HG03520 (cell line): ENCODE measurements at regions not wholly inside any gene's neighbourhood (a gene's known extent, or its start where the extent isn't known, plus 50 kb on each side); places are given as distances from the start of the nearest gene placed in this dataset.
A peak's percentile ranks its signal among the peaks of the same experiment; 100 is the strongest.

Experiments used
- ATAC-seq: cut with Tn5 transposase; IDR thresholded peaks from one replicate; pipeline ENCODE4 v1.9.1; 2021; ENCODE audit warnings: mild to moderate bottlenecking, moderate library complexity; ENCODE audit not compliant: unreplicated experiment

- ATAC-seq, result no peak
These were observed 69.7 kb downstream of the PSMB1 start for GRCh38 chr6:170483413-170483812.

DNA sequence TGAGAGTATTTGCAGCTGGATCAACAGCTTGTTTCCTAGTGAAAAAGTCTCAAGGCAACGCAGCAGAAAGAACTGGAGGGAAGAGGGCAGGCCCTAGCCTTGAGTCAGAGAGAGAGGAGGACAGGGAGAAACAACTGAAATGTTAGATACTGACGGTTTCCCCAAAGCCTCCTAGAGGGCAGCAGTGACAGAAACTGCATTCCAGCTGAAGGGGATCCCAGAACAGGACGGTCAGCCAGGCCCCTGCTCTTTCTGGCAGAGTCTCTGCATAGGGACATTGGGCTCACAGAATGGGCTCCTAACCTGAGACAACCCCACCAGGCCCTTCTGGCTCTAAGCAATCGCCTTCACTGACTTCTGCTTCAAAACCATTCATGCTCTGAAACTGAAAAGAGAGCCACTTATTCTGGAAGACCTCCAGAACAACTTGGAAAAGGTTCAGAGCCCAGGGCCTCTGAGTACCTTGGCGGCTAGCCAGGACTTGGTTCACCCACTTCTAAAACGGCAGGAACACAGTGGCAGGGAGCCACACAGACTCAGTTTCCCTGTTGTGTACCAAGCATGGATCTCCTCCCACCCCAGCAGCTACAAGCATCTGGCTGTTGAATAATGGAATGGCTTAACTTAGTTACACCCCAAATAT is 72.9 kb downstream of the PSMB1 start:
- no peak for ATAC-seq

DNA sequence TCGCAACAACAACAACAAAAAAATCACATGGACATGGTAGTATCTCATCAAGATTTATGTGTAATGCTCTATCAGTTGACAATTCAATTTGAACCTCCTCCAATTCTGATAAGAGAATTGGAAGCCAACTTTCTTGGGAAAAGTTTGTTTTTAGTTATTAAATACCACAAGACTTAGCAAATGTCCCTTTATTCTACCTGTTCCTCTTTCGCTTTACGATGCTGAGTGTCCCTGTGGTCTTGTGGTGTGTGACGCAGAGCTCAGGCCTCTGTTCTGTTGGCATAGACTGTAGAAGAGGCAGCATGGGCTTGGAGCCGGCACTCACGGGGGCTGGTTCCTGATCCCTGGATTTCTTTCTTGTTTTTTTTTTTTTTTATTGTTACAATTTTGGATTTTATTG is 76.7 kb downstream of the PSMB1 start:
- ATAC-seq, result peak; percentile 90

GRCh38 chr6:170475118-170475517 is 78.0 kb downstream of the PSMB1 start:
- ATAC-seq, result no peak

DNA sequence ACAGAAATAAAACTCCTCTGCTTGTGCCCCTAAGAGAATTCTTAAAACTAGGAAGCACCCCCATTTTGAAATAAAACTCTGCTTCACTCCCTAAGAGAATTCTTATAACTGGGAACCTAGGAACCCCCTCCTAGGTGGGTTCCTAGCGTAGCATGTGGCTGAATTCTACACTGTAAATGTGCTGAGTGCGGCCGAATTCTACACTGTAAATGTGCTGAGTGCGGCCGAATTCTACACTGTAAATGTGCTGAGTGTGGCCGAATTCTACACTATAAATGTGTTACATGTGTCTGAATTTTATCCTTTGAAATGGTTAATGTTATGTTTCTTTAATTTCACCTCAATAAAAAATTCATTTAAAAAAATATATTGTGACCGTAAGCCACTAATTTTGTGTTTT is 79.3 kb downstream of the PSMB1 start:
- ATAC-seq, result no peak

DNA sequence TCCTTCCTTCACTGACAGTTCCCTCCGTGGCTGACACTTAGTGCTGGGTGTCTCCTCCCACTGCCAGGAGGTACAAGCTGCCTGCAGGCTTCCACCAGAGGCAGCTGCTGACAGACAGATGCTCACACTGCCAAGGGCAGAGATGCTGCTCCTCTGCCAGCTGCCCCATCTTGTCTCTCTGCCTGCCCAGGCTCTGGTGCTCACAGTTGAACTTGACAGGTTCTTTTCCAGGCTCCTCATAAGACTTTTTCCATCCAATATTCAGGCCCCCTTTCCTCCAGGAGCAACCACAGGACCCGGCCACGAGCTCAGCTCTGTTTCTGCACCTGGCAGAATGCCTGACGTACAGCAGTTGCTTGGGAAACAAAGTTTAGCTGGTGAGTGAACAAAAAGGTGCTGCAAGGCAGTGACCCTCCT is 79.8 kb downstream of the PSMB1 start:
- no peak for ATAC-seq

- no peak for ATAC-seq
These were observed 81.6 kb downstream of the PSMB1 start for GRCh38 chr6:170471491-170471890.

- no peak for ATAC-seq
These were observed 82.4 kb downstream of the PSMB1 start for GRCh38 chr6:170470734-170471133.

- no peak for ATAC-seq
These were observed 88.6 kb downstream of the PSMB1 start for GRCh38 chr6:170464524-170464979.

GRCh38 chr6:170464080-170464479 is 89.0 kb downstream of the PSMB1 start:
- no peak for ATAC-seq

DNA sequence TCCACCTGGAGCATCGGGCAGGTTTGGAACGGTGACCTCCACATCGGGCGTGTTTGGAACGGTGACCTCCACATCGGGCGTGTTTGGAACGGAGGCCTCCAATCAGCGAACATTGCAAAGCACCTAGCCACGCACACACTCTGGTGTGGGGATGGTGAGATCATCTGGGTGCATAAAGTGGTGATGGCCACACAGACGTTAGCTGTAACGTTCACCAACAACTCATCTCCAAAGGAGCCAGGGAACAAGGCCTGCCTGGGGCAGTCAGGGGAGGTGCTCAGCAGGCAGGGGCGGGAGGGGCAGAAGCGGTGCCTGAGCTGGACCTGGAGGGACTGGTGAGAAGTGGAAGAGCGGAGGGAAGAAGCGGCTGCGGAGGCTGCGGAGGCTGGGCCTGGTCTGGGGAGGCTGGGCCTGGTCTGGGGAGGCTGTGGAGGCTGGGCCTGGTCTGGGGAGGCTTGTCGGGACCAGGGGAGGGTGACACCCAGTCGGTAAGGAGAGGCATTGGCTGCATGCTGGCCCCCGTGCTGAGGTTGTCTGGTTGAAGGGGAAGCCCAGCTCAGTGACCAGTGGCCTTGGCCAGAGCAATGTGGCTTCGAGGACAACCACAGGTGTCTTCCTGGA is 89.9 kb downstream of the PSMB1 start:
- ATAC-seq, result no peak

DNA sequence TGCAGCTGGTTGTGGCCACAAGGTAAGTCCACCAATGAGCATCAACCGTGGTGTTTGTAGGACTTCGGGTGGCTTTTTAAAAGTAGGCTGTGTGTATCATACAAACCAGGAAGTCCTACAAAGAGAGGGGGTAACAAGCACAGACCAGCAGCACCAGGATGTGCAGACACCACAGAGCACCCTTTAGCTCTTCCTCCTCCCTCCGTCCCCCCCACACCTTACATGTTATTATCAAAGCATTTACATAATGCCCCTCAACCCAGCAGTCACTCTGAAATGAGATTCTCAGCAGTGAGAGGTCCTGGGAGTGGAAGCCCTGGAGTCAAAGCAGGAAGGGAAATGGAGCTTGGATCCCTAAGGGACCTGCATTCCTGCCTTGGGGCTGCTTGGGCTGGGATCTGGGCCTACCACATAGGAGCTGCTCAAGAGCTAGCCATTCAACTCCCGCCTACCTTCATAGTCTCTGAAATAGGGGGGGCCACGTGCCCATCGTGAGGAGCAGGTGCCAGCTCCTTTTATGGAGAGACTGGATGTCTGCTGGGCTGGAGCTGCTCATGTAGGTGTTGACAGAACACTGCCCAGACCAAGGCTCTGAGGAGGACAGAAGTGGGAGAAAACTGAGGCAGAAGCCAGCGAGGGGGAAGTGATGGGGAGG is 90.6 kb downstream of the PSMB1 start:
- no peak for ATAC-seq

DNA sequence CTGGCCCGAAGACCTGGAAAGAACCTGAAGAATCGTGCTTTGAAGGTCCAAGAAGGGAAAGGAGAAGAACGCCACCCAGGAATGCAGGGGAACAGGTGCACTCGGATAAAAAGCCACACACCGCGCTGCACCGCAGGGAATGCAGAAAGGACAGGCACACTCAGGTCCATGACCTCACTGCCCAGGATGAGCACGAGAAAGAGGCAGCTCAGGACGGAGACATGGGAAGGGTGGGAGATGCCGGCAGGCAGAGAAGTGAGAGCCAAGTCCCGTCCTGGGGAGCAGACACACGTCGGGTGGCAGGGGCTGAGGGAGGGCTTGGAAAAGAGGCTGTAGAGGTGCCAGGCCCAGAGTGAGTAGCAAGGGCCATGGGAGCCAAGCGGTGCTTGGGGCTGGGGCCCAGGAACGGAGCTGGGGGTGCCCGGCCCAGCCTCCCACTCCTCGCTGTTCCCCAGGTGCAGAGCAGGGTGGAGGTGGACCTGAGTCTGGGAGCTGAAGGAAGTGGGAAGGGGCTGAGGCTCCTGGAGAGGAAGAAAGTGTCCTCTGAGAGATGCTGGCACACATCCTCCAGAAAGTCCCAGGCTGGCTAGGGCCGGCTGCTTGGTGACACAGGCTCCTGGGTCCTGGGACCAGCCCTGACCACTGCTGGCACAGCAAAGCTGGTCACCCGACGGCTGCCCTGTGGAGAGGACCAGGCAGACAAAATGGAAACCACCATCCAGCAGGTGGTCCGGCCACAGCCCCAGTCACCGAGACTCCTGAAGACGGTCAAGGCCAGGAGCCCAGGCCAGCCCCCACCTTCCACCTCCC is 91.3 kb downstream of the PSMB1 start:
- ATAC-seq, result no peak

DNA sequence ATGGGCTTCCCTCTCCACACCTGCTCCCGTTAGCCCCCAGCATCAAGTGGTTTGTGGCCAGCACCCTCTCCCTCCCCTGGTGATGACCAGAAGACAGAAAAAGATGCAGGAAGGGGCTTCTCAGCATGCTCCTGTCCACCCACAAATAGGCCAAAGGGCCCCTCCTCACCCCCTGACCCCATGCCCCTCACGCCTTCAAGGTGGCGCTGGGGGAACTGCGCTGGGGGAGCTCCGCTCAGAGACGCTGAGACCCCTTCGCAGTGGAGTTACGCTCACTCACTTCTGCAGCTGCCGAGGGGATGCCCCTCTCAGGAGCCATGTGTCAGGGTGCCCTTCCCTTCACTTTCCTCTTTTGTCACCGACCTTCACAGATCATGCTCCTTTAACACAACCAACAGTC is 92.0 kb downstream of the PSMB1 start:
- ATAC-seq, result no peak

DNA sequence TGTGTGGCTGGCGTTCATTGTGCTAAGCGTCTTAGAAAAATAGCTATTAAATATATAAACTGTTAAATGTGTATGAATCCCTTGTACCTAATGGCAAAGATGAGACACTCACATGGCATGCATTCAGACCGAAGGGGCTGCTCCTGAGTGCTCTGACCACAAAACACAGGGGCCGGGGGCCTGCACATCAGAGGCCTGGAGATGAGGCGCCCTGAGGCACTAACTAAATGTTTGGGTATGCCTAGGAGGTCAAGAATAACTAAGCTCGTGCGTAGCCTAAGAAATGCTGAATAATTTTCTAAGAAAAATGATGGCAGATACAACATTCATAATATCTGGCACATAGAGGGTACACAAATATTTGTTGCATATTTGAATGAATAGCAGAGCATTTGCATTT is 92.5 kb downstream of the PSMB1 start:
- no peak for ATAC-seq

DNA sequence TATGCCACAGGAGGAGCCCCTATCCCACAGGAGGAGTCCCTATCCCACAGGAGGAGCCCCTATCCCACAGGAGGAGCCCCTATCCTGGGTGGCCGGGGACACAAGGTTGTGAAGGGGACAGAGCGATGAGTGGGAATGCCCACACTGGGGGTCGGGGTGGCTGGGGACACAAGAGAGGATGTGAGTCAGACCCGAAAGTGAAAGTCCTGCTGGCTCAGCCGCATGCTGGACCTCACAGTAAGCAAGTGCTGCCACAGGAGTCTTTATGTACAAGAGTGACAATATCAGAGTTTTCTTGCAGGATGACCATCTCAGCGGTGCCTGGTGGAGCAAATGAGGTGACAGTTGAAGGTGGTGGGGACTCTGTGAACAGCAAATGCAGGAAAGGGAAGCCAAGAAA is 93.7 kb downstream of the PSMB1 start:
- peak; percentile 88 for ATAC-seq

DNA sequence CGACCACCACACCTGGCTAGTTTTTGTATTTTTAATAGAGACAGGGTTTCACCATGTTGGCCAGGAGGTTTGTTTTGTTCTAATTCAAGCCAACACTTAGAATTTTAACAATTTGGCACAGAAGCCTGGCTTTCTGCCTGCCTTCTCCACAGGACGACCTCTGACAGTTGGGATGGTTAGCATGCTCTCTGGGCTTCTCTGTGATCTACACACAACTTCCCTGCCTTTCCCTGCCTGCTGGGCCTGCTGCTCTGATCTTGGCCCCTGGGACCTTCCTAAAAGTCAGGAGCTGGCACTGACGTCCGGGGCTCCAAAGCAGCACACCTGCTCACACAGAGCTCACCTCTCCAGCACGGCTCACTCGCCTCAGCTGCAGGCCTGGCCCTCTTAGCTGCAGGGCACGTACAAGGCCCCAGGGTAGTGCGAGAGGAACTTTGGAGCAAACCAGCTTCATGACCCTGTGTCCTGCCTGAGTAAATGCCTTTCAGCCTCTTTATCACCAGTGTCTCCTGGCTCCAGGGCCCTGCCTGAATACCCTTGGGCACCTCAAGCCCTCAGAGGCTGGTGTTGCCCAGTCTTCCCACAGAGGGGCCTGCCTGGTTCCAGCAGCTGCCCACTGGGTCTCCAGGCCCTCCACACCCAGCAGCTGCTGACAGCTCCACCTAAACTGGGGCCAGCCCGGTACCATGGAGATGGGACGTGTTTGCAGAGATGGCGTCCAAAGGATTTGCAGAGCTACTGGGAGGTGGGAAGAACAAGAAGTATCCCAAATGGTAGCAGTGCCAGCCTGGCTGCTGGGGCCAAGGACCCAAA is 96.0 kb downstream of the PSMB1 start:
- ATAC-seq, result no peak
